ENCODE measurements at regions not wholly inside any gene's neighbourhood (a gene's known extent, or its start where the extent isn't known, plus 50 kb on each side); places are given as distances from the start of the nearest gene placed in this dataset.

DNA sequence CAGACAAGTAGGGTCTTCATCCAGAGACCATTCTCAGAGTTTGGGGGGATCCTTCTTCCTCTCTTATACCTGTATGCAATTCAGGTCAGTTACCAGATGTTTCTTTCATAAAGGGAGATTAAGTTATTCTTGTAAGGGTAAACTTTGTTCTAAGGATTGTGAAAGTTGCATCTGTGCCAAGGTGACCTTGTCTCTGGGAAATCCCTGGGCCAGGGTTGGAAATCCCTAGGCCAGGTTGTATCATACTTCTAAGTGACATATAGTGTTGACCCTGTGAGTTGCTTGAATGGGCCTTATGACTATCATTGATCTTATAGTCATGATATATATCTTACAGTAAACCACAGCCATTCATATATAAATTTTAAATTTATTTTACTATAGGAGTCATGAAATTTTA is 436.9 kb downstream of the RMST start:
- TF ChIP-seq EZH2phosphoT487 (conservative IDR thresholded peaks at IDR 0.05; ENCODE audit: low read length) = no peak
- TF ChIP-seq, protein P1, sequence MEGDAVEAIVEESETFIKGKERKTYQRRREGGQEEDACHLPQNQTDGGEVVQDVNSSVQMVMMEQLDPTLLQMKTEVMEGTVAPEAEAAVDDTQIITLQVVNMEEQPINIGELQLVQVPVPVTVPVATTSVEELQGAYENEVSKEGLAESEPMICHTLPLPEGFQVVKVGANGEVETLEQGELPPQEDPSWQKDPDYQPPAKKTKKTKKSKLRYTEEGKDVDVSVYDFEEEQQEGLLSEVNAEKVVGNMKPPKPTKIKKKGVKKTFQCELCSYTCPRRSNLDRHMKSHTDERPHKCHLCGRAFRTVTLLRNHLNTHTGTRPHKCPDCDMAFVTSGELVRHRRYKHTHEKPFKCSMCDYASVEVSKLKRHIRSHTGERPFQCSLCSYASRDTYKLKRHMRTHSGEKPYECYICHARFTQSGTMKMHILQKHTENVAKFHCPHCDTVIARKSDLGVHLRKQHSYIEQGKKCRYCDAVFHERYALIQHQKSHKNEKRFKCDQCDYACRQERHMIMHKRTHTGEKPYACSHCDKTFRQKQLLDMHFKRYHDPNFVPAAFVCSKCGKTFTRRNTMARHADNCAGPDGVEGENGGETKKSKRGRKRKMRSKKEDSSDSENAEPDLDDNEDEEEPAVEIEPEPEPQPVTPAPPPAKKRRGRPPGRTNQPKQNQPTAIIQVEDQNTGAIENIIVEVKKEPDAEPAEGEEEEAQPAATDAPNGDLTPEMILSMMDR (IDR thresholded peaks at IDR 0.05; ENCODE audit: insufficient read depth, low read length, poor library complexity, severe bottlenecking) = no peak
- Histone ChIP-seq H3K4me3 (ENCODE audit: insufficient read depth, low read length, poor library complexity, severe bottlenecking) (no peak overlapping the region), H3K36me3 (ENCODE audit: low read length) (no peaks in the 10 kb centered on the region), H3K9me3 (ENCODE audit: insufficient read depth, low read length) (no peaks in the 10 kb centered on the region), H3K79me2 (ENCODE audit: insufficient read depth, low read length) (no peaks in the 10 kb centered on the region), H4K20me1 (ENCODE audit: low read depth, low read length) (no peaks in the 10 kb centered on the region), H3K27me3 (ENCODE audit: low read length) (no peaks in the 10 kb centered on the region), H3K4me2 (ENCODE audit: low read depth, low read length, poor library complexity, severe bottlenecking) (no peak overlapping the region), H3K9ac (ENCODE audit: low read length) (no peak overlapping the region), H3K9me2 (replicated peaks; ENCODE audit: insufficient read depth, low read length) (no peaks in the 10 kb centered on the region), H2AFZ (ENCODE audit: low read depth, low read length, severe bottlenecking) (no peak overlapping the region), H3K27ac (ENCODE audit: low read depth, low read length) (no peak overlapping the region), H3F3A (ENCODE audit: insufficient read depth) (no peaks in the 10 kb centered on the region)

DNA sequence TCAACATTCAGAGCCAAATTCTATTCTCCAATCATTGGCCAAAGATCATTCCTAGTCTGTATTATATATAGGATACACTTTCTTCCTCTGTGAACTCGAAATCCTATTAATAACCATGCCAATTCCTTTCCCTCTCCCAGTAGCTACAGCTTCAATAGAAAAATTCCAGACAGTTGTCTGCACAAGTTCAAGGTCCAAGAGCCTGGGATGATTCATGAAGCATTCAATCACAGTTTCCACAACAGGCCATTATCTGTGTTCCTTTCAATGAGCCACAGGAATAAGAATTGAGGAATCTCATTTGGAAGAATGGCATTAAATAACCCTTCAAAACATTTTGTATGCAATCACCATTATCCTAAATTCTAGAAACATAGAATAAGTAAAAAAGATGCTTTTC is 437.4 kb downstream of the RMST start:
- Histone ChIP-seq H3K27me3 (ENCODE audit: low read length) (no peaks in the 10 kb centered on the region), H3K36me3 (ENCODE audit: low read length) (no peaks in the 10 kb centered on the region), H3K9me3 (ENCODE audit: insufficient read depth, low read length) (no peaks in the 10 kb centered on the region), H3K4me3 (ENCODE audit: insufficient read depth, low read length, poor library complexity, severe bottlenecking) (no peak overlapping the region), H3K27ac (ENCODE audit: low read depth, low read length) (no peak overlapping the region), H2AFZ (ENCODE audit: low read depth, low read length, severe bottlenecking) (no peak overlapping the region), H3K9me2 (replicated peaks; ENCODE audit: insufficient read depth, low read length) (no peaks in the 10 kb centered on the region), H3K9ac (ENCODE audit: low read length) (no peak overlapping the region), H3K4me2 (ENCODE audit: low read depth, low read length, poor library complexity, severe bottlenecking) (no peak overlapping the region), H3K79me2 (ENCODE audit: insufficient read depth, low read length) (no peaks in the 10 kb centered on the region), H3F3A (ENCODE audit: insufficient read depth) (no peaks in the 10 kb centered on the region), H4K20me1 (ENCODE audit: low read depth, low read length) (no peaks in the 10 kb centered on the region)
- TF ChIP-seq, protein P1 (IDR thresholded peaks at IDR 0.05; ENCODE audit: insufficient read depth, low read length, poor library complexity, severe bottlenecking) = no peak
- TF ChIP-seq EZH2phosphoT487 (conservative IDR thresholded peaks at IDR 0.05; ENCODE audit: low read length) = no peak

DNA sequence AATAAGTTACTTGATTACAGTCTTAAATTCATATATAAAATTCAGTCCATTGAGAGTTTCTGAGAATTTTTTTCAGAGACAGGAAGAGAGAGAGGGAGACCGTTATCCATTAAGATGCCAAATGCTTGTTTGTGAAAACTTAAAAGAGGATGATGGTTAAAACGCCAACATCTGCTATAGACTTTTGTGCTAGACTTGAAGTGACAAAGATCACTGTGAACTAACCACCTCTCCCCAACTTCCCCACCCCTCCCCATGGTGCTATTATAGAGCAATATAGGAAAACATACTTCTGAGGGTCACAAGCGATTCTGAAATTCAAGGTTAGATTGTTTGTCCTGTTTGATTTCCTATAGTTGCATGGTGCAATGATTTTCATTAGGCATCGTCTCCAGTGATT is 440.8 kb downstream of the RMST start:
- Histone ChIP-seq H3F3A (ENCODE audit: insufficient read depth) (no peaks in the 10 kb centered on the region), H3K4me3 (ENCODE audit: insufficient read depth, low read length, poor library complexity, severe bottlenecking) (no peak overlapping the region), H4K20me1 (ENCODE audit: low read depth, low read length) (no peaks in the 10 kb centered on the region), H3K27me3 (ENCODE audit: low read length) (no peaks in the 10 kb centered on the region), H3K9ac (ENCODE audit: low read length) (no peak overlapping the region), H3K79me2 (ENCODE audit: insufficient read depth, low read length) (no peaks in the 10 kb centered on the region), H3K9me2 (replicated peaks; ENCODE audit: insufficient read depth, low read length) (no peaks in the 10 kb centered on the region), H3K36me3 (ENCODE audit: low read length) (no peaks in the 10 kb centered on the region), H3K27ac (ENCODE audit: low read depth, low read length) (no peak overlapping the region), H3K4me2 (ENCODE audit: low read depth, low read length, poor library complexity, severe bottlenecking) (no peak overlapping the region), H3K9me3 (ENCODE audit: insufficient read depth, low read length) (no peaks in the 10 kb centered on the region), H2AFZ (ENCODE audit: low read depth, low read length, severe bottlenecking) (no peak overlapping the region)
- TF ChIP-seq, protein P1 (IDR thresholded peaks at IDR 0.05; ENCODE audit: insufficient read depth, low read length, poor library complexity, severe bottlenecking) = no peak
- TF ChIP-seq EZH2phosphoT487 (conservative IDR thresholded peaks at IDR 0.05; ENCODE audit: low read length) = no peak
